GM12878 (cell line): ENCODE measurements at regions not wholly inside any gene's neighbourhood (a gene's known extent, or its start where the extent isn't known, plus 50 kb on each side); places are given as distances from the start of the nearest gene placed in this dataset.

ENCODE experiments used
- ATAC-seq: fragments of 200-7000 bp; cut with Tn5 transposase; 3 replicates; pipeline ENCODE4 v1.9.1; 2020; ENCODE audit warnings: mild to moderate bottlenecking, moderate library complexity
- BruUV-seq: library from RNA; stranded (reverse); fragments of 400-500 nt; replicated peaks from 2 replicates; lab custom pipeline; 2021; lab: Mats Ljungman, UMichigan
- CTCF ChIA-PET: fragments of 300-600 bp; sonication (Branson Sonifier 250); formaldehyde crosslinking; extraction: SDS; loops from one replicate; lab custom pipeline; 2021; ENCODE audit warnings: inconsistent platforms; lab: Yijun Ruan, JAX
- POLR2A ChIA-PET: fragments of 350-600 bp; formaldehyde crosslinking; extraction: SDS; loops from one replicate; lab custom pipeline; 2021; ENCODE audit warnings: inconsistent platforms; lab: Charles Lee
- RAD21 ChIA-PET: fragments of 300-600 bp; sonication (Branson Sonifier 250); formaldehyde crosslinking; loops from one replicate; lab custom pipeline; 2023; ENCODE audit warnings: antibody characterized with exemption; ENCODE audit not compliant: unreplicated experiment; lab: Charles Lee
- SMC1A ChIA-PET: fragments of 300-600 bp; sonication (Branson Sonifier 250); formaldehyde crosslinking; loops from one replicate; lab custom pipeline; 2023; ENCODE audit not compliant: unreplicated experiment, uncharacterized antibody; lab: Charles Lee
- DNase-seq: peaks from one replicate; pipeline ENCODE4 v3.0.0-alpha.2; 2011; ENCODE audit warnings: low read depth, low spot score
- FAIRE-seq: peaks from 3 replicates; lab custom pipeline; 2011; peaks lifted over from hg19 to GRCh38; lab: Jason Lieb, UNC
- H2AFZ ChIP-seq: 2 replicates; pipeline ENCODE4 v1.6.0; 2011; ENCODE audit warnings: low read depth, low read length, control low read depth; ENCODE audit not compliant: control insufficient read depth
- H3K27ac ChIP-seq: 2 replicates; pipeline ENCODE4 v1.5.1; 2011; ENCODE audit warnings: control low read depth; ENCODE audit not compliant: control insufficient read depth, insufficient read depth
- H3K27me3 ChIP-seq, 2 experiments: replicated peaks in 1 of 2; 2 replicates each; pipeline versions ENCODE4 v1.6.0 to v1.6.1; 2011; ENCODE audit warnings: low read length in 1 of 2; ENCODE audit not compliant: control insufficient read depth in 2 of 2, insufficient read depth in 2 of 2
- H3K36me3 ChIP-seq, 2 experiments: 2 replicates each; pipeline ENCODE4 v1.5.1; 2011; ENCODE audit warnings: low read length in 1 of 2; ENCODE audit not compliant: control insufficient read depth in 2 of 2, insufficient read depth in 2 of 2
- H3K4me1 ChIP-seq: 2 replicates; pipeline ENCODE4 v1.6.1; 2011; ENCODE audit warnings: mild to moderate bottlenecking, low read length, moderate library complexity, mixed read lengths; ENCODE audit not compliant: control insufficient read depth, insufficient read depth
- H3K4me2 ChIP-seq: 2 replicates; pipeline ENCODE4 v1.6.0; 2011; ENCODE audit warnings: control low read depth; ENCODE audit not compliant: control insufficient read depth, insufficient read depth
- H3K4me3 ChIP-seq: fragments of 200-600 bp; sonication (generic); 2 replicates; pipeline ENCODE4 v1.5.1; 2016
- H3K79me2 ChIP-seq: 2 replicates; pipeline ENCODE4 v1.6.0; 2011; ENCODE audit warnings: low read length; ENCODE audit not compliant: control insufficient read depth, insufficient read depth
- H3K9ac ChIP-seq: 2 replicates; pipeline ENCODE4 v1.8.0; 2011; ENCODE audit warnings: low read length, control low read depth, mixed read lengths; ENCODE audit not compliant: control insufficient read depth, insufficient read depth
- H3K9me3 ChIP-seq: replicated peaks from 3 replicates; pipeline ENCODE4 v1.5.1; 2011; ENCODE audit warnings: mild to moderate bottlenecking, low read length; ENCODE audit not compliant: control insufficient read depth, insufficient read depth
- H4K20me1 ChIP-seq: 2 replicates; pipeline ENCODE4 v1.6.0; 2011; ENCODE audit not compliant: control insufficient read depth, insufficient read depth
- CBX3 ChIP-seq: fragments of 200-600 bp; sonication (generic); IDR thresholded peaks from 2 replicates; pipeline ENCODE4 v1.6.1; 2016; ENCODE audit warnings: low read depth, borderline replicate concordance
- CEBPZ ChIP-seq: fragments of 150-350 bp; IDR thresholded peaks from 2 replicates; pipeline ENCODE4 v1.6.1; 2016; ENCODE audit warnings: low read depth, low read length
- CREB1 ChIP-seq: IDR thresholded peaks from 2 replicates; pipeline ENCODE4 v1.6.1; 2012; ENCODE audit warnings: low read depth, mild to moderate bottlenecking, inconsistent platforms
- CREM ChIP-seq: IDR thresholded peaks from 2 replicates; pipeline ENCODE4 v1.6.1; 2014; ENCODE audit warnings: antibody characterized with exemption, low read depth
- FOXK2 ChIP-seq: fragments of 450-650 bp; IDR thresholded peaks from 2 replicates; pipeline ENCODE4 v1.6.1; 2017; ENCODE audit warnings: mild to moderate bottlenecking, moderate library complexity
- FOXM1 ChIP-seq: IDR thresholded peaks from 2 replicates; pipeline ENCODE4 v1.6.1; 2012; ENCODE audit warnings: low read depth, mild to moderate bottlenecking, inconsistent platforms, low read length, moderate library complexity
- GATAD2B ChIP-seq: fragments of 450-650 bp; conservative IDR thresholded peaks from 2 replicates; pipeline ENCODE4 v1.6.1; 2017; ENCODE audit warnings: low read depth, mild to moderate bottlenecking, moderate library complexity
- IRF3 ChIP-seq: fragments of 450-650 bp; IDR thresholded peaks from 2 replicates; pipeline ENCODE4 v1.6.1; 2014; ENCODE audit warnings: mild to moderate bottlenecking
- NFIC ChIP-seq: IDR thresholded peaks from 2 replicates; pipeline ENCODE4 v1.6.1; 2012; ENCODE audit warnings: low read depth, mild to moderate bottlenecking, inconsistent platforms, low read length, moderate library complexity
- NR2C2 ChIP-seq: IDR thresholded peaks from 2 replicates; pipeline ENCODE4 v1.6.1; 2011; ENCODE audit warnings: borderline replicate concordance, low read depth; ENCODE audit not compliant: control insufficient read depth, insufficient read length
- PAX5 ChIP-seq: IDR thresholded peaks from 2 replicates; pipeline ENCODE4 v1.6.1; 2011; ENCODE audit warnings: low read depth, low read length, borderline replicate concordance
- POLR2A ChIP-seq: IDR thresholded peaks from 2 replicates; pipeline ENCODE4 v1.6.1; 2011; ENCODE audit warnings: low read depth, mild to moderate bottlenecking, low read length
- RUNX3 ChIP-seq: IDR thresholded peaks from 2 replicates; pipeline ENCODE4 v1.6.1; 2012; ENCODE audit warnings: low read length, inconsistent platforms
- SP1 ChIP-seq: IDR thresholded peaks from one replicate; pipeline ENCODE4 v1.6.1; 2011; ENCODE audit warnings: low read depth, low read length
- TARDBP ChIP-seq: IDR thresholded peaks from 2 replicates; pipeline ENCODE4 v1.6.1; 2016; ENCODE audit warnings: borderline replicate concordance
- TCF12 ChIP-seq: IDR thresholded peaks from 2 replicates; pipeline ENCODE4 v1.6.1; 2011; ENCODE audit warnings: low read depth, mild to moderate bottlenecking, low read length
- YBX1 ChIP-seq: fragments of 450-650 bp; IDR thresholded peaks from 2 replicates; pipeline ENCODE4 v1.6.1; 2016; ENCODE audit warnings: antibody characterized with exemption
- ZNF687 ChIP-seq: fragments of 450-650 bp; IDR thresholded peaks from 2 replicates; pipeline ENCODE4 v1.6.1; 2017; ENCODE audit warnings: mild to moderate bottlenecking, moderate library complexity
- ZSCAN29 ChIP-seq: fragments of 450-650 bp; IDR thresholded peaks from 2 replicates; pipeline ENCODE4 v1.6.1; 2017; ENCODE audit warnings: mild to moderate bottlenecking, moderate library complexity
- WGBS: methylation state at CpG from one replicate; pipeline ENCODE4 v1.1.6; 2016; ENCODE audit warnings: low lambda C conversion rate; ENCODE audit not compliant: insufficient replicate concordance, insufficient coverage; ENCODE audit errors: missing lambda C conversion rate; 5-methylcytosine and 5-hydroxymethylcytosine counted together
- in situ Hi-C: fragments of 300-500 bp; cut with MboI; formaldehyde crosslinking; loops from 9 replicates; pipeline ENCODE4 v1.14.3; 2018; ENCODE audit warnings: mixed read lengths
- intact Hi-C: fragments of 100-400 bp; cut with micrococcal nuclease; formaldehyde crosslinking; loops from one replicate; pipeline ENCODE4 v1.14.2; 2022; ENCODE audit not compliant: unreplicated experiment

GRCh38 chr13:42722883-42723539 lies 58.4 kb upstream of the FAM216B start:
- FAIRE-seq = no peak

More at GRCh38 chr13:42722883-42723539, 58.4 kb upstream of the FAM216B start:
- CTCF ChIA-PET = no interaction called here
- no peaks in the 10 kb centered on the region; the same call in 2 of the 3 replicates for H3K9me3 ChIP-seq
- no peak for TF ChIP-seq IRF3
- TF ChIP-seq CREB1 = no peak
- no peak for TF ChIP-seq TCF12
- no peak for TF ChIP-seq SP1
- TF ChIP-seq ZNF687 = no peak
- TF ChIP-seq POLR2A = no peak
- no peak for TF ChIP-seq NR2C2
- TF ChIP-seq PAX5 = no peak
- no peak for TF ChIP-seq CBX3
- TF ChIP-seq CEBPZ = no peak
- no peak for TF ChIP-seq ZSCAN29
- no peak for TF ChIP-seq YBX1
- TF ChIP-seq NFIC = no peak
- TF ChIP-seq RUNX3 = no peak
- no peak for TF ChIP-seq GATAD2B
- TF ChIP-seq FOXK2 = no peak
- no peak for TF ChIP-seq FOXM1
- TF ChIP-seq CREM = no peak
- no peak for TF ChIP-seq TARDBP
- in situ Hi-C loops = no loop called here
- ATAC-seq (no peak), DNase-seq (no peak)
- H3K4me2 ChIP-seq = no peak overlapping the region
- H3K9ac ChIP-seq = no peak overlapping the region
- H4K20me1 ChIP-seq = no peaks in the 10 kb centered on the region
- no peaks in the 10 kb centered on the region for H3K36me3 ChIP-seq
- WGBS = 49% methylated on average over 4 of the region's 4 CpGs
- no peak overlapping the region for H3K27ac ChIP-seq
- RAD21 ChIA-PET = no interaction called here
- SMC1A ChIA-PET = no interaction called here
- H3K4me1 ChIP-seq = 0 out of 2 replicates have a peak, but pooled peaks cover 3% of the 10 kb centered on the region
- no TSS peak for BruUV-seq
- H3K27me3 ChIP-seq = peaks cover 0 to 4% of the 10 kb centered on the region in 2 experiments; a peak in 1 of 4 replicates
- no peak overlapping the region for H3K4me3 ChIP-seq
- intact Hi-C loops = no loop called here
- POLR2A ChIA-PET = no interaction called here
- no peak overlapping the region for H2AFZ ChIP-seq
- no peaks in the 10 kb centered on the region for H3K79me2 ChIP-seq
